HG03342 (cell line): ENCODE measurements at regions not wholly inside any gene's neighbourhood (a gene's known extent, or its start where the extent isn't known, plus 50 kb on each side); places are given as distances from the start of the nearest gene placed in this dataset.
"Not testable (repeated sequence)": the region's sequence is repeated elsewhere in the genome, so short reads cannot be mapped to it uniquely, and the experiment has no call there.

Experiments used
- ATAC-seq: cut with Tn5 transposase; IDR thresholded peaks from one replicate; pipeline ENCODE4 v1.9.1; 2021; ENCODE audit warnings: mild to moderate bottlenecking, moderate library complexity; ENCODE audit not compliant: unreplicated experiment

DNA sequence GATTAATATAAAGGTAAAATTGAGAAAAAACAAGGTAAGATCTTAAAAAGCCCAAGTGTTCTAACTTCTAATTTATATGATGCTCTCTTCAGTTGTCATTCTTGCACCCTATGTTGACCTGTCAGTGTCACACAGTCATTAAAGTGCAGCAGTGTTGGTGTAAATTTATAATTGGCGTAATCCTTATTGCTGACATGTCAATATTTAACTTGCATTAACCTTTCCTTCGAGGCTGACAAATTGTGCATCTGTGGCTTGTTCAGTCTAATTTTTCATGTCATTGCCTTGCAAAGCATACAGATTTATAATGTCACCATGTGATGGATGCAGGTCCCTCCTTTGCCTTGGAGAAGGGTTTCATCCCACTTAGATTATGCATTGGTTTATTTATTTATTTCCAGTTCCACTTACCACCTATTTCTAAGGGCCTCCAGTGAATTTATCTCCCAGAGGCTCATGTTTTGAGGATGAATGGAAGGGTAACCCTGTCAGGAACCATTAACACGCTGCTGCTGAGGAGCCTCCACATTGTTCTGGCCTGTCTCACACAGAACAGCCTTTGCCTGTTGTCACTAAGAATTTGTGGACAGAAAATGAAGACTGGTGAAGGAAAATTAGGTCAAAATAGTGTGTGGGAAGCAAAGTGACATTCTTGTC, 1098.5 kb upstream of the LCORL start:
- no peak for ATAC-seq

DNA sequence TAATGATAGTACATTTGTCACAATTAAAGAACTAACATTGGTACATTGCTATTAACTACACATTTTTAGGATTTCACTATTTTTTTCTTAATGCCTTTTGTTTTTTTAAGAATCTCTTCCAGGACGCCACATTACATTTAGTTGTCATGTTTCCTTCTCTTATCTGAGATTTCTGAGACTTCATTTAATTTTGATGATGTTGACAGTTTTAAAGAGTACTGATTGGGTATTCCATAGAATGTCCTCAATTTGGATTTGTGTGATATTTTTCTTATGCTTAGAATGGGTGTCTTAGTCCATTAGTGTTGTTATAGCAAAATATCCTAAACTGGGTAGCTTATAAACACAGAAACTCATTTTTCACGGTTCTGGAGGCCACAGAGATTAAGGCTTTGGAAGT, 1095.5 kb upstream of the LCORL start:
- no peak for ATAC-seq

DNA sequence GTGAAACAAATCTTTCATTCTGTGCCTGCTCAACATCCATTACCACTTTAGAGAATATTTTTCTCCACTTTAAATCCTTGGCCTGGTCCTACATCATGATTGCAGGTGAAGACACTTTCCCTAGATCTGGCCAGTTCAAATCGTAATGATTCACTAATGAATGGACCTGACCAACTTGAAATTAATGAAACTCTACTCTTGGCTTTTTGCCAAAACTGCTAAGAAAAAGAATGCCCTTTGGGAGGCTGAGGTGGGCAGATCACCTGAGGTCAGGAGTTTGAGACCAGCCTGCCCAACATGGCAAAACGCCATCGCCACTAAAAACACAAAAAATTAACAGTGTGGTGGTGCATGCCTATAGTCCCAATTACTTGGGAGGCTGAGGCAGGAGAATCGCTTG, 1082.6 kb upstream of the LCORL start:
- ATAC-seq: no peak

DNA sequence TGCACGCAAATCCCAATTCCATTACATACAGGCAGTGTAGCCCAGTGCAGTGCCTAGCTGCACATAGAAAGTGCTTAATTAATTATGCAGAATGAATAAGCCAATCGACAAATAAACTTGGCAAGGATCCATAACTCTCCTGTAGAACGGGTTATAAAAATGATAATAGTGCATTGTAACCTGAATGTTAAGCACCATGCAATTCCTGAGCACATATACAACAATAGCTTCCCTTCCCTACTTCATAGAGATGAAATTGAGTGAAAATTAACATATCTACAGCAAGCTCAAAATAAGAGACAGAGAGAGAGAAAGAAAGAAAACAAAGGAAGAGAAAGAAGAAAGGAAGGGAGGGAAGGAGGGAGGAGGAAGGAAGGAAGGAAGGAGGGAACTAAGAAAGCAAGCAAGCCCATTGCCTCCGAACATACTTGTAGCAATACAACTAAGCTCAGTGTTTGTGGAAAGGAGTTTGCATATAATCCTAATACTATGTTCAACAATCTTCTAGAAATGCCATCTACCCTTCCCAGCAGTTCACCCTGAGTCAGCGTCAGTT, 1074.0 kb upstream of the LCORL start:
- no peak for ATAC-seq

DNA sequence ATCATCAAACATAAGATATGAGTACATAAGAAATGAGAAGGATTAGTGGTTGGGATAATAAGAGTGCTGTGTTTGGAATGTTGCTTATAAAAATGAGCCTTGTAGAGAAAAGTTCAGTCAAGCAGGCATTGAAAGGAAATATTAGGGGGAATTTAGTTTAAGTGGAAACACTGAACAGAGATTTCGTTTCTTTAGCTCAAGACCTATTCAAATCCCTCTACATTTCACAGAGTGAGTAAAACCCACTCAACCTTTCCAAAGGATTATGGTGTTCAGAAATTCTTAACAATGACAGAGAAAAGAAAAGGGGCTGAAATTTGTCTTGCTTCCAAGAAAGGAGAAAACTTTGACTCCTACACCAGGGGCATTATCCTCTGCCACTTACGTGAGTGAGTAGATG, 1072.4 kb upstream of the LCORL start:
- no peak for ATAC-seq

DNA sequence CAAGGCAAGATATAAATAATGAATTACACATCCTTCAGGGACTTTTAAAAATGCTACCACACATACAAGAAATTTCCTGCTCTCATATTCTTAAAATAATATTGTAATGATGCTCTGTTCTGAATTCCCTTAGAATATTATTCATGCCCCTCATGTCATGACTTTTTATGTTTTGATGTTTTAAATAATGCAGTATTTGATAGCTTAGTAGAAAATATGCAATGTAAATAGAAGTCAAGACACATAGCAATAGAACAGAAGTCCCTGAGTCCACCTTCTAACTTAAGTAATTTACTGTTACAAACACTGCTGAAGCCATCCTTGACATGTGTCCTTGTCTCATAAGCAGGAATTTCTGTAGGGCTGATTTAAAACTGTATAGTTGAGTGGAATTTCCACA, 1071.2 kb upstream of the LCORL start:
- ATAC-seq: no peak

DNA sequence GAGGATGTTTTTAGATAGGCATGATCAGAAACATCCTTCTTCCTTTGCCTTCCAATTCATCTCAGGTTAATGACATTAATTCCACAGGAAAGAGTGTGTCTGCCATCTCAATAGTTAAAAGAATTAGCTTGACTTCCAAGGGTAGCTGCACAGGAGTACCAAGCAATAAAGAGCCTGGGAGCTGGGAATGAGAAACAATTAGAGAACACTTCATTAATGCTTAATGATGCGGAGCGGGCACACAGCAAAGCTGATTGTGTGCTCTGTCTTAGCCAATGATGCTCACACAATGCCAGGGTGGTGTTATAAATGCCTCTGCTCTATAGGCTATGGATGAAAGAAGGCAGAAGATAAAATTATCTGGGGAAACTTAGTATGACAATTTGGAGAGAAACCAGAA, 1052.5 kb upstream of the LCORL start:
- no peak for ATAC-seq

DNA sequence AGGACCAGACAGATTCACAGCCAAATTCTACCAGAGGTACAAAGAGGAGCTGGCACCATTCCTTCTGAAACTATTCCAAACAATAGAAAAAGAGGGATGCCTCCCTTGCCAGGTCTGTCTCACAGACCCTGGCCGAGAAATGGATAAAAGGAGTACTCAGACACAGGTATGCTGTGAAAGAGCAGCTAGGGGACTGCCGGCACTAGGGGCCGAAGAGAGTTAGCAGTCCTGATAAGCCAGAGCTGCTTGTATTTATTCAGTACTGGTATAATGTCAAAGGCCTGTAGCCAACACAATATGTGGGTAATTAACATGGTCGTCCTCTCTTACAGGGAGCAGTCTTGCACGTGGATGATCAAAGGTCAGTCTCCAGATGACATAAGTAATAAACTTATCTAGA, 1042.1 kb upstream of the LCORL start:
- ATAC-seq: no peak

DNA sequence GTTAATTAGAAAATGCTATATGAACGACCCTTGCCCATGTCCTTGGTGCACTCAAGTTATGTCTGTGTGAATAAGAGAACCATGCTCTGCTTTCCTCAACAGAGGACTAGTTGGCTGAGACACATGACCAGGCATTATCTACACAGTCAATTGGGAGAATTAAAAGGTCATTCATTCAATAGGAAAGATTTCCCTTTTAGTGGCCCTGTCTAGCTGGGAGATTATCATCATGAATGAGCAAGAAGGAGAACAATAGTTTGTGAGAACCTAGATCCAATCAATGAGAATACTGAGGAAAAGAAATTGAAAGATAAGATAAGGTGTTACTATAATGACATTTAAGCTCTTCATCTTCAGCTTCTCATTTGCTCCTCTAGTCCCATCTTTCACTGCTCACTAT, 1033.4 kb upstream of the LCORL start:
- ATAC-seq: no peak

DNA sequence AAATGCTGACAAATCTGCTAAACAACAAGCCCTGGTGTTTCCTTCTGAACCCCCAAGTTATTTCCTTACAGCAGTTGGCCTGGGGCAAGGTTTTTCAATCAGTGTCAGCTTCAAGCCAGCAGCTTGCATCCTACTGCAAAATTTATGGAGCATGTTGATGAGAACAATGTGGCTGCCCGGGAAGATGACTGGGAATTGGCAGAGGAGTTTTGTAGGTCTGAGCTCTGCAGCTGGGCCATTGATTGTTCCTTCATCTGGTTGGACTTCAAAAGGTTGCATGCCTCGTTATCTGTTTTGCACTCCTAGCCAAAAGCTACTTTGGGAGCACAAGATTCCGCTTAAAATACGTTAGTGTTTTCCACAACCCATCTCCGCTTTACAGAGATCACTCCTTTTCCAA, 1030.3 kb upstream of the LCORL start:
- ATAC-seq: no peak

DNA sequence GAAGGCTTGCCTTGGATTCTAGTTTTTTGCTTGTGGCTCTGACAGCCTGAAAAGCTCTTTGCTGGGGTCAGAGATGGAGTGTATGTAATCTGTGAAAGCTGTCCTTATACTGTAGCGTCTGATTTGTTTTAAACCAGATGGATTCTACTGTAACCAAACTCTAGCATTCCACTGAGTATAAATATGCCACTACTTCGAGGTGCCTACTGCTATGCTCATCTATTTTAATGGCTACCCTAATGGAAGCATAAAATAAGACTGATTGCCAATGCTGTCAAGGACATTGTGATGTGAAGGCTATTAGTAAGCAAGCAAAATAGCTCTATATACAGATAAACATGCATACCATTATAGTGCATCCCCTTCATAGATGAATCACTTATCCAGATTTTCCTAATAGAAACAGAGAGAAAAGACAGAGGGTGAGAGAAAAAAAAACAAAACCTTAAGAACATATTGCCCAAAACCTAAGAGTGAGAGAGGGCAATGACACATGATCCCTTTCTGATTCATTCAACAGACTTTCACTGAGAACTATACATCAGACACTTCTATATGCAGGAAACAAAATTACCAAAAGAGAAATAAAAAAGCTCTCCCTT, 1025.8 kb upstream of the LCORL start:
- ATAC-seq: no peak

DNA sequence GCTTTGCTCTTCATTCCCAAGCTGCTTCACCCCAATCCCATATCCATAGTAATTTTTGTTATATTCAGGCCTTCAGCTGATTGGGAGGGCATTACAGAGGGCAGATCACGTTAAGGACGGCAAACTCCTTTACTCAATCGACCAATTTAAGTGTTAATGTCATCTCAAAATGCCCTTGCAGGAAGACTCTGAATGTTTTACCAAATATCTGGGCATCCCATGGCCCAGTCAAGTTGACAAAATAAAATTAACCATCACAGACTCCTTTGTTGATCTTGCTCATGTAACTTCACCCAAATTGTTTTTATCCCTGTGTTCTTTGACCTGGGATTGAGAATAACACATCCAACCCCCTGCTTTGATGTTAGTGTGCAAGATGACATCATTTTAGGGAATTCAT, 1018.3 kb upstream of the LCORL start:
- no peak for ATAC-seq

DNA sequence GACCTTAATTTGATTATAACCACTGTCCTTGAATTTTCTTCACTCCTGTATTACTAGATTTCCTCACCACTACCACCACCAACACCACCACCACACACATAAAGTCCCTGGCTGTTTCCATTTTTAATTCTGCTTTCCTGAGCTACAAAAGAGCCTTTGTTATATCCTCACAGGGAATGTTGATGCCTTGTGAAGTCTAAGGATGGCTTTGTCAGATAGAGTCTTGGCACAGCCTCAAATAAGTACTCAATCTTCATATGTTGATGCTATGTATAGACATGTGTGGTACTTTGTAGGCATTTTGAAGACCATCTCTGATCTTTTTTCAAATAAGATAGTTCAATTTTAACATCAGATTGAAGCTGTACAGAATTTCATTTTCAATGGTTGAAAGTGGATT, 1016.7 kb upstream of the LCORL start:
- no peak for ATAC-seq

DNA sequence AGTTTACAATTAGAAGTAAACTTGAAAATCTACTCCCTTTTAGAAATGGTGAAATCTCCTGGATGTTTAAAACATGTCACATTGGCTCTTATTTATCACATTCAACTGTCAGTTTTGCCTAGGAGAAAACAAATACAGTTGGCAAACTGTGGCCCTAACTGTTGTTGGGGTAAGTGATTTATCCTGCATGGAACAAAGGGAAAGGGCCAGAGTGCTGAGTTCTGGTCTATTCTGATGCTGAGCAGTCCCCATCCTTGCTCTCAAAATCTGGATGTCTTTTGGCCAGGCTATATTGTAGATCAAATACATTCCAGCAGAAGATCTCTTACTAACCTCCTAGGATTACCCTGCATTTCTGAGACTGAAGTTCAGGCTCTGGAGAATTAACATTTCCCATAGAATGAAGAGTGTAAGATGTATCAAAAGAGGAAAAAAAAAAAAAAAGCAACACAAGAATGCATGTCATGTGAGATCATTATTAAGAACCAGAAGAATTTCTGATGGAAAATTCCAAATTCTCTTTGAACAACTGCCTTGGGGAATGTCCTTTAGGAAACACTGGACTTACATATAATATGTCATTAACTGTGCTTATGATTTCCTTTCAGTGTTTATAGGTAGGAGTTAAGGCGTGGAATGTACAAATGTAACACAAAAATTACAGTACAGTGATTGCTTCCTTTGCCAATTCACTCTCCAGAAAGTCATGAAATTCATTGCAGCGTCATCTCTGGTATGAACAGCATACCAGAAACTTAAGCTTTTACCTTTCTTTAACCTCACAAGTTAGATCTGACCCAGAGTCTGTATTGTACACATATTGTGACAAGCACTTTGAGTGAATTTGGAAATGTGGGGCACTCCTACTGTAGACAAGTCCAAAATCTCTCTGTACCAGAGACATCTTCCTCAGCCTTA, 1012.5 kb upstream of the LCORL start:
- ATAC-seq: no peak

DNA sequence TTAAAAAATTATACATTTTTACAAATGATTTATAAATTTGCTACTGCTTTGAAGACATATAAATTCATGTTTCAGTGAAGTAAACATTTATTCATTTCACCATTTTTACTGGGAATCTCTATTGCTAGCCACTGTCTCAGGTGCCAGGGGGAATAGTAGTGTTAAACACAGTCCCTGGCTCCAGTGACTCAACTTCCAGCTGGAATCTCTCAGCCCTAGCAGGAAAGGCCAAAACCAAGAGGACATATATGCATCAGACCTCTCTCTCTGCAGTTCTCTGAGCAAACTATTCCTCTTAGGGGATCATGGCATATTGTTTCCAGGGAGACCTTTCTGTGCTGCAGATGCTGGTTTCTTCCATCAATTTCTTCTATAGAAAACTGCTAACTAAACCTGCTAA, 1009.0 kb upstream of the LCORL start:
- no peak for ATAC-seq

DNA sequence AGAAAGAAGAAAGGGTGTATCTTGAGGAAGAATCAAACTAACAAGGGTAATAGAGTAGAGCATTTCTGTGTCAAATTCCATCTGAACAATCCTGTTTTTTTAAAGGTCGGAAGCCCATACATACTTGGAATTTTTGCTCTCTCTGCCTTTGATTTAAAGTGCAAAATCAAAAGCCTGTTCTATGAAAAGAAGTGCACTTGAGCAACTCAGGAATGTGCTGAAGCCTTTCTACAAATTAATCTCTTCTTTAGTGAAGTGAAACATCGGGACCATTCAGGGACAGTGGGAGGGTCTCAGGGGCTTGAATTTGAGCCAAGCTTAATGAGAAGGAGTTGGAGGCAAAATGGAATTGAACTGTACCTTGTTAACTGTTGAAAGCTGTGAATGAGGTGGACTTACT, 1008.5 kb upstream of the LCORL start:
- no peak for ATAC-seq

DNA sequence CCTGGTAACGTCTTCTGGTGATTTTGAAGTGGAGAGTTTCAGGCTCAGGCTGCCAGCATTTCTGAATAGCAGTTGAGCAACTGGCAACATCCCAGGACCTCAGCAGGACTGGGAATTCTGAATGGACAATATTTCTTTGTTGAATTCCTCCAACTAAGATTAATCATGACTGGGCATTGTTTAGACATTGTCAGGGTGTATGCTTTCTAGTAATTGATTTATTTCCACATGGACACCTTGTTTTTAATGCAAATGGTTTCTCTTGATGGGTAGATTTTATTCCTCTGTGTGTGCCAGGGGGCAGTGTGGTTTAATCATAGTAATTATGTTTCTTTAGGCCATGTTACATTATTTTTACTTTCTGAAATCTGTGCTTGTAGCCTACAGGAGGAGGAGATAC, 1004.7 kb upstream of the LCORL start:
- no peak for ATAC-seq

DNA sequence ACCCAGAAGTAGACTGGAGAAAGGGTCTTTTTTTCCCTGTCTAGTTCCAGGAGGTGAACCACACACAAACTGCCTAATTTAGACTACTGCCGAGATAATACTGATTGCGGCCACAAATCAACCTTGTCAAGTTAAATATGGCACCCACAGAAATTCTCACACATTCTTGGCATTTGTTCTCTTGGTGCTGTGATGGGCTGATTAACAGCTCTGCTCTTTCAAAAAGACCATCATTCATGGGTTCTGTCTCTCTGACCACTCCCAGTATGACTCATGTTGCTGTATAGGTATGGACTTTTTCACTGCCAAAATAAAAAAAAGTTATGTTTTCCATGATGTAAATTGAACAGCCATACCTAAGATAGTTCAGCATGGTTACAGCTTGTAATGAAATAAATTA, 1003.5 kb upstream of the LCORL start:
- no peak for ATAC-seq

DNA sequence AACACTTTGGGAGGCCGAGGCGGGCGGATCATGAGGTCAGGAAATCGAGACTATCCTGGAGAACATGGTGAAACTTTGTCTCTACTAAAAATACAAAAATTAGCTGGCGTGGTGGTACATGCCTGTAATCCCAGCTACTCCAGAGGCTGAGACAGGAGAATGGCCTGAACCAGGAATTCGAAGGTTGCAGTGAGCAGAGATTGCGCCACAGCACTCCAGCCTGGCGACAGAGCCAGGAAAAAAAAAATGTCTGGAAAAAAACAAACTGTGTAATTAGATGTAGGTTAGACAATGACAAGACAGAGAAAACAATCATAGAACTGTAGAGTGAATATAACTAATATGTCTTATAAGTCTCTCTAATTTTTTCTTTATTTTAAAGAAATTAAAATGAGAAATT, 1002.5 kb upstream of the LCORL start:
- ATAC-seq: no peak

DNA sequence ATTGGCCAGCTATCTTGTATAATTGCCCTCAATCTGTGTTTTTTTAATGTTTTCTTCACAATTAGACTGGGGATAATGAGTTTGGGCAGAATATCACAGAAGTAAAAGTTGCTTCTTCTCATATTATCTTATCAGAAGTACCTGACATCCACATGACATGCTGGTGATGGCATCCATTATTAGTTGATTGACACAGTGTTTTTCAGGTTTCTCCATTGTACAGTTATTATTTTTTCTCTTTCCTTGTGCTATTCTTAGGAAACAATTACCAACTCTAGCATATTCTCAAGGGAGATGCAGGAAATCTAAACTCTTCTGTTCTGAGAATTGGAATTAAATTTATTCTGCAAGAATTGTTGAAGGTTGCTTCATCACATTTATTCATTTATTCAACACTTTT, 1000.1 kb upstream of the LCORL start:
- ATAC-seq: no peak

DNA sequence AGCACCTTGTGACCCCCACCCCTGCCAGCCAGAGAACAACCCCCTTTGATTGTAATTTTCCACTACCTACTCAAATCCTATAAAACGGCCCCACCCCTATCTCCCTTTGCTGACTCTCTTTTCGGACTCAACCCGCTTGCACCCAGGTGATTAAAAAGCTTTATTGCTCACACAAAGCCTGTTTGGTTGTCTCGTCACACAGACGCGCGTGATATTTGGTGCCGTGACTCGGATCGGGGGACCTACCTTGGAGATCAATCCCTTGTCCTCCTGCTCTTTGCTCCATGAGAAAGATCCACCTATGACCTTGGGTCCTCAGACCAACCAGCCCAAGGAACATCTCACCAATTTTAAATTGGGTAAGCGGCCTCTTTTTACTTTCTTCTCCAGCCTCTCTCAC, 995.0 kb upstream of the LCORL start:
- not testable (repeated sequence) for ATAC-seq

DNA sequence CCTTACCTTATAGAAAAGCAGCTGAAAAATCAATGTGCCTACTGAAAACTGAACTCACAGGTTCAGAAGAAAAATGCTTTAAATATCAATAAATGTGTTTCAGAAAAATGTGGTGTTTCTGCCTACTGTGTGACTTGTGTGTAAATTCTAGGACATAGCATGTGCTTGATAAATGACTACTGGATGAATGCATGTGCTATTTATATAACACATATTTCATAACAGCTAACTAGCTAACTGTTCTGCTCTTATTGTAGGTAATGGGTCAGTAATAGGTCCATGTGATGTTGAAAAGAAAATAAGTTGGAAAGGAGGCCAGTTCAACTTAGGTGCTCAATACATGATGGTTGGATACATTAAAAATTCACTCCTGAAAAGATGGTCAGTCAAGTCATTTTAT, 993.0 kb upstream of the LCORL start:
- no peak for ATAC-seq
